DLD1 (cell line): ENCODE measurements at regions not wholly inside any gene's neighbourhood (a gene's known extent, or its start where the extent isn't known, plus 50 kb on each side); places are given as distances from the start of the nearest gene placed in this dataset.

Experiments
- in situ Hi-C: cut with HindIII; loops from 2 replicates; pipeline ENCODE4 v1.10.0; 2017; ENCODE audit warnings: low sequenced_read_pairs

- in situ Hi-C loops: no loop called here
Measured at GRCh38 chr2:120618830-120619229, 116.8 kb upstream of the GLI2 start.

GRCh38 chr2:120619579-120619978 lies 116.1 kb upstream of the GLI2 start:
- in situ Hi-C loops: no loop called here

- in situ Hi-C loops: no loop called here
Measured at GRCh38 chr2:120620025-120620793, 115.5 kb upstream of the GLI2 start.

- in situ Hi-C loops: no loop called here
Measured at GRCh38 chr2:120622159-120622869, 113.4 kb upstream of the GLI2 start.

GRCh38 chr2:120622886-120623753 lies 112.5 kb upstream of the GLI2 start:
- in situ Hi-C loops: no loop called here

- in situ Hi-C loops: no loop called here
Measured at GRCh38 chr2:120624061-120624737, 111.5 kb upstream of the GLI2 start.

GRCh38 chr2:120624738-120625446 lies 110.8 kb upstream of the GLI2 start:
- in situ Hi-C loops: no loop called here

- in situ Hi-C loops: no loop called here
Measured at GRCh38 chr2:120625865-120626560, 109.7 kb upstream of the GLI2 start.

GRCh38 chr2:120626566-120626965 lies 109.1 kb upstream of the GLI2 start:
- in situ Hi-C loops: no loop called here

GRCh38 chr2:120628248-120628647 lies 107.4 kb upstream of the GLI2 start:
- in situ Hi-C loops: no loop called here

- in situ Hi-C loops: no loop called here
Measured at GRCh38 chr2:120629241-120629895, 106.3 kb upstream of the GLI2 start.

GRCh38 chr2:120630031-120630701 lies 105.5 kb upstream of the GLI2 start:
- in situ Hi-C loops: no loop called here

- in situ Hi-C loops: no loop called here
Measured at GRCh38 chr2:120631236-120631635, 104.4 kb upstream of the GLI2 start.

GRCh38 chr2:120631724-120632123 lies 103.9 kb upstream of the GLI2 start:
- in situ Hi-C loops: no loop called here

- in situ Hi-C loops: no loop called here
Measured at GRCh38 chr2:120632796-120633646, 102.6 kb upstream of the GLI2 start.

- in situ Hi-C loops: no loop called here
Measured at GRCh38 chr2:120634533-120634932, 101.1 kb upstream of the GLI2 start.

GRCh38 chr2:120635146-120635545 lies 100.5 kb upstream of the GLI2 start:
- in situ Hi-C loops: no loop called here

GRCh38 chr2:120637847-120638246 lies 97.8 kb upstream of the GLI2 start:
- in situ Hi-C loops: no loop called here
